Endothelial cell of umbilical vein (primary cell): ENCODE measurements at regions not wholly inside any gene's neighbourhood (a gene's known extent, or its start where the extent isn't known, plus 50 kb on each side); places are given as distances from the start of the nearest gene placed in this dataset.

Source experiments
- BruUV-seq: library from RNA; stranded (reverse); fragments of 400-500 nt; replicated peaks from 2 replicates; lab custom pipeline; 2021; lab: Mats Ljungman, UMichigan
- CTCF ChIA-PET: fragments of 300-600, 350-600 bp; sonication (Branson Sonifier 250); formaldehyde crosslinking; loops from one replicate; lab custom pipeline; 2021; ENCODE audit warnings: antibody characterized with exemption, inconsistent platforms; lab: Charles Lee
- POLR2A ChIA-PET: fragments of 300-600, 350-600 bp; sonication (Branson Sonifier 250); formaldehyde crosslinking; loops from one replicate; lab custom pipeline; 2021; ENCODE audit warnings: antibody characterized with exemption, inconsistent platforms; lab: Charles Lee
- DNase-seq: peaks from one replicate; pipeline ENCODE4 v3.0.0-alpha.2; 2011; ENCODE audit warnings: low read depth, low spot score
- FAIRE-seq: peaks from 2 replicates; lab custom pipeline; 2011; peaks lifted over from hg19 to GRCh38; lab: Jason Lieb, UNC
- H2AFZ ChIP-seq: 2 replicates; pipeline ENCODE4 v1.6.0; 2012; ENCODE audit warnings: low read depth, low read length, control low read depth, inconsistent platforms
- H3K27ac ChIP-seq: 2 replicates; pipeline ENCODE4 v1.5.1; 2011; ENCODE audit warnings: low read depth, mild to moderate bottlenecking, control low read depth, low read length, moderate library complexity; ENCODE audit not compliant: insufficient read depth
- H3K27me3 ChIP-seq, 2 experiments: 2 replicates each; pipeline versions ENCODE4 v1.6.0 to v1.6.1; 2011; ENCODE audit warnings: low read length in 2 of 2, mixed read lengths in 1 of 2; ENCODE audit not compliant: control insufficient read depth in 2 of 2, insufficient read depth in 2 of 2
- H3K36me3 ChIP-seq, 2 experiments: 2 replicates in 1 of 2; 3 replicates in 1 of 2; pipeline ENCODE4 v1.5.1; 2011; ENCODE audit warnings: low read length in 2 of 2, mild to moderate bottlenecking in 1 of 2, moderate library complexity in 1 of 2; ENCODE audit not compliant: control insufficient read depth in 2 of 2, insufficient read depth in 2 of 2; ENCODE audit errors: extremely low read depth in 1 of 2
- H3K4me1 ChIP-seq: 3 replicates; pipeline ENCODE4 v1.5.1; 2011; ENCODE audit warnings: mild to moderate bottlenecking, low read length; ENCODE audit not compliant: control insufficient read depth, insufficient read depth; ENCODE audit errors: extremely low read depth
- H3K4me2 ChIP-seq: 2 replicates; pipeline ENCODE4 v1.6.1; 2011; ENCODE audit warnings: low read length, control low read depth, mixed read lengths; ENCODE audit not compliant: insufficient read depth
- H3K4me3 ChIP-seq, 3 experiments: fragments of 200-600 bp in 1 of 3; sonication (generic), shearing (Covaris generic) in 1 of 3; replicated peaks in 1 of 3; 2 replicates each; pipeline ENCODE4 v1.5.1; 2011 to 2016; ENCODE audit warnings: control low read depth in 3 of 3, low read length in 3 of 3, mild to moderate bottlenecking in 2 of 3, inconsistent platforms in 1 of 3, low read depth in 1 of 3, moderate library complexity in 1 of 3; ENCODE audit not compliant: insufficient read depth in 1 of 3
- H3K79me2 ChIP-seq: 2 replicates; pipeline ENCODE4 v1.6.0; 2012; ENCODE audit warnings: low read length, inconsistent platforms; ENCODE audit not compliant: control insufficient read depth, insufficient read depth
- H3K9ac ChIP-seq: replicated peaks from 2 replicates; pipeline ENCODE3; 2011; ENCODE audit warnings: low read length, control low read depth; ENCODE audit not compliant: insufficient read depth; ENCODE audit errors: extremely low read depth
- H3K9me1 ChIP-seq: replicated peaks from 3 replicates; pipeline ENCODE4 v1.6.0; 2011; ENCODE audit warnings: mild to moderate bottlenecking, low read length; ENCODE audit not compliant: control insufficient read depth, insufficient read depth; ENCODE audit errors: extremely low read depth
- H3K9me3 ChIP-seq: replicated peaks from 2 replicates; pipeline ENCODE4 v1.5.1; 2012; ENCODE audit warnings: low read length, inconsistent platforms; ENCODE audit not compliant: control insufficient read depth, insufficient read depth
- H4K20me1 ChIP-seq: replicated peaks from 2 replicates; pipeline ENCODE3; 2011; ENCODE audit warnings: mild to moderate bottlenecking, low read length; ENCODE audit not compliant: control insufficient read depth, insufficient read depth; ENCODE audit errors: extremely low read depth
- CTCF ChIP-seq, 2 donors: IDR thresholded peaks; 1 replicate in 1 of 2; 2 replicates in 1 of 2; pipeline ENCODE4 v1.5.1; 2011; ENCODE audit warnings: low read length in 2 of 2, mild to moderate bottlenecking in 2 of 2, moderate library complexity in 2 of 2, control low read depth in 1 of 2, inconsistent platforms in 1 of 2, low read depth in 1 of 2; ENCODE audit not compliant: insufficient read depth in 1 of 2; ENCODE audit errors: extremely low read depth in 1 of 2
- EZH2 ChIP-seq: IDR thresholded peaks from 2 replicates; pipeline ENCODE4 v1.6.1; 2012; ENCODE audit warnings: borderline replicate concordance, low read depth, mild to moderate bottlenecking, moderate library complexity, low read length, inconsistent platforms; ENCODE audit not compliant: severe bottlenecking
- FOS ChIP-seq: IDR thresholded peaks from 2 replicates; pipeline ENCODE4 v1.6.1; 2011; ENCODE audit warnings: mild to moderate bottlenecking, low read length, moderate library complexity, borderline replicate concordance; ENCODE audit not compliant: insufficient read depth
- GATA2 ChIP-seq: IDR thresholded peaks from 2 replicates; pipeline ENCODE4 v1.7.0; 2011; ENCODE audit warnings: low read depth, mild to moderate bottlenecking, moderate library complexity, mixed read lengths, low read length; ENCODE audit not compliant: insufficient read length, insufficient read depth
- JUN ChIP-seq: IDR thresholded peaks from 2 replicates; pipeline ENCODE4 v1.6.1; 2011; ENCODE audit warnings: borderline replicate concordance, low read depth; ENCODE audit not compliant: insufficient read length, insufficient read depth
- POLR2A ChIP-seq: IDR thresholded peaks from 2 replicates; pipeline ENCODE4 v1.6.1; 2012; ENCODE audit warnings: low read depth, mild to moderate bottlenecking, control low read depth, low read length
- POLR2AphosphoS5 ChIP-seq: IDR thresholded peaks from 2 replicates; pipeline ENCODE4 v1.6.1; 2012; ENCODE audit warnings: low read depth, mild to moderate bottlenecking, control low read depth, low read length, moderate library complexity; ENCODE audit not compliant: insufficient read depth
- dilution Hi-C: fragments of 300-500 bp; cut with MboI; formaldehyde crosslinking; loops from one replicate; pipeline ENCODE4 v1.15.0; 2019; ENCODE audit warnings: low sequenced_read_pairs; ENCODE audit not compliant: extremely low pct_ligation_motif_present
- intact Hi-C: fragments of 100-400 bp; cut with micrococcal nuclease; formaldehyde crosslinking; loops from one replicate; pipeline ENCODE4 v1.10.0; 2022

GRCh38 chr7:46802479-46802878 is 779.4 kb downstream of the TNS3 start:
- no peak overlapping the region for H3K27ac ChIP-seq
- H3K4me3 ChIP-seq = no peak overlapping the region
- no peaks in the 10 kb centered on the region for H4K20me1 ChIP-seq
- TF ChIP-seq POLR2A = no peak
- TF ChIP-seq CTCF (IDR thresholded peaks at IDR 0.05; ENCODE audit: extremely low read depth in 1 of 2, insufficient read depth in 1 of 2, low read depth in 1 of 2, low read length in 2 of 2) = no peak
- no peak for TF ChIP-seq FOS
- no peak for TF ChIP-seq GATA2
- TF ChIP-seq EZH2 = no peak
- TF ChIP-seq JUN = no peak
- no peak for TF ChIP-seq POLR2AphosphoS5
- H2AFZ ChIP-seq = peak overlapping the region; percentile 30
- no peak overlapping the region for H3K9ac ChIP-seq
- intact Hi-C loops (no loop called here), dilution Hi-C loops (no loop called here)
- no peaks in the 10 kb centered on the region for H3K27me3 ChIP-seq
- no peaks in the 10 kb centered on the region for H3K9me3 ChIP-seq
- no peak for DNase-seq
- FAIRE-seq = peak; percentile 53
- H3K36me3 ChIP-seq = no peaks in the 10 kb centered on the region
- no peaks in the 10 kb centered on the region for H3K79me2 ChIP-seq
- H3K9me1 ChIP-seq = no peaks in the 10 kb centered on the region
- ChIA-PET CTCF (no interaction called here), POLR2A (no interaction called here)
- no peaks in the 10 kb centered on the region for H3K4me1 ChIP-seq
- no TSS peak for BruUV-seq
- no peak overlapping the region for H3K4me2 ChIP-seq
